OCI-LY7 (cell line): ENCODE measurements at regions not wholly inside any gene's neighbourhood (a gene's known extent, or its start where the extent isn't known, plus 50 kb on each side); places are given as distances from the start of the nearest gene placed in this dataset.
"Not testable (repeated sequence)": the region's sequence is repeated elsewhere in the genome, so short reads cannot be mapped to it uniquely, and the experiment has no call there.

Experiments
- BruUV-seq: library from RNA; stranded (reverse); fragments of 400-500 nt; replicated peaks from 2 replicates; lab custom pipeline; 2021; lab: Mats Ljungman, UMichigan
- CTCF ChIA-PET: fragments of 300-600 bp; sonication (Branson Sonifier 250); formaldehyde crosslinking; loops from one replicate; lab custom pipeline; 2022; ENCODE audit warnings: antibody characterized with exemption; ENCODE audit not compliant: unreplicated experiment; lab: Charles Lee
- POLR2A ChIA-PET: fragments of 300-600 bp; sonication (Branson Sonifier 250); formaldehyde crosslinking; loops from one replicate; lab custom pipeline; 2022; ENCODE audit warnings: antibody characterized with exemption; lab: Charles Lee
- DNase-seq: peaks from one replicate; pipeline ENCODE4 v3.0.0-alpha.2; 2015; ENCODE audit warnings: low spot score
- H2AFZ ChIP-seq: fragments of 200-600 bp; sonication (generic), shearing (Covaris generic); 2 replicates; pipeline ENCODE4 v1.6.1; 2014; ENCODE audit warnings: mild to moderate bottlenecking, antibody characterized with exemption, low read length, moderate library complexity
- H3K27ac ChIP-seq: fragments of 200-600 bp; sonication (generic); 2 replicates; pipeline ENCODE4 v1.5.1; 2014; ENCODE audit warnings: mixed run types, low read depth, mild to moderate bottlenecking, moderate library complexity, low read length, inconsistent platforms; ENCODE audit not compliant: poor library complexity, severe bottlenecking
- H3K36me3 ChIP-seq: fragments of 200-600 bp; sonication (generic); 2 replicates; pipeline ENCODE4 v1.6.1; 2014; ENCODE audit warnings: mild to moderate bottlenecking, antibody characterized with exemption, low read length, moderate library complexity, mixed read lengths; ENCODE audit not compliant: insufficient read depth
- H3K4me1 ChIP-seq: fragments of 200-600 bp; sonication (generic); 2 replicates; pipeline ENCODE4 v1.5.1; 2014; ENCODE audit warnings: mild to moderate bottlenecking, low read length; ENCODE audit not compliant: insufficient read depth, poor library complexity, severe bottlenecking
- H3K4me2 ChIP-seq: fragments of 200-600 bp; sonication (generic); 2 replicates; pipeline ENCODE4 v1.6.1; 2014; ENCODE audit warnings: mild to moderate bottlenecking, low read length
- H3K4me3 ChIP-seq: fragments of 200-600 bp; sonication (generic); 2 replicates; pipeline ENCODE4 v1.5.1; 2014; ENCODE audit warnings: mild to moderate bottlenecking, low read depth, low read length; ENCODE audit not compliant: poor library complexity, severe bottlenecking
- H3K79me2 ChIP-seq: fragments of 200-600 bp; sonication (generic); 2 replicates; pipeline ENCODE4 v1.6.1; 2016; ENCODE audit warnings: low read depth, mild to moderate bottlenecking, low read length, moderate library complexity, mixed read lengths; ENCODE audit not compliant: insufficient read depth
- H3K9me2 ChIP-seq: fragments of 200-600 bp; sonication (generic); 2 replicates; pipeline ENCODE4 v1.6.1; 2016; ENCODE audit warnings: mild to moderate bottlenecking, low read length, mixed read lengths; ENCODE audit not compliant: insufficient read depth
- H3K9me3 ChIP-seq: fragments of 200-600 bp; sonication (generic); 2 replicates; pipeline ENCODE4 v1.6.1; 2014; ENCODE audit warnings: mild to moderate bottlenecking, mixed run types, low read length, mixed read lengths
- H4K20me1 ChIP-seq: fragments of 200-600 bp; sonication (generic); 2 replicates; pipeline ENCODE4 v1.6.1; 2014; ENCODE audit warnings: mild to moderate bottlenecking, antibody characterized with exemption, low read length, moderate library complexity, mixed read lengths; ENCODE audit not compliant: insufficient read depth
- CTCF ChIP-seq: fragments of 200-600 bp; sonication (generic); conservative IDR thresholded peaks from 2 replicates; pipeline ENCODE4 v1.5.1; 2014; ENCODE audit warnings: mild to moderate bottlenecking, antibody characterized with exemption, low read length, moderate library complexity, mixed read lengths
- EZH2phosphoT487 ChIP-seq: fragments of 200-600 bp; sonication (generic); IDR thresholded peaks from 2 replicates; pipeline ENCODE4 v1.6.1; 2018; ENCODE audit warnings: low read depth, borderline replicate concordance, mild to moderate bottlenecking, mixed run types, antibody characterized with exemption, low read length, moderate library complexity, mixed read lengths
- intact Hi-C: fragments of 100-400 bp; cut with micrococcal nuclease; formaldehyde crosslinking; loops from one replicate; pipeline ENCODE4 v1.10.0; 2022; ENCODE audit not compliant: unreplicated experiment

GRCh38 chr5:159802661-159803060, 113.6 kb upstream of the ADRA1B start:
- Histone ChIP-seq H3K4me1 (no peaks in the 10 kb centered on the region), H3K9me3 (no peaks in the 10 kb centered on the region), H3K4me3 (no peak overlapping the region), H2AFZ (no peak overlapping the region), H3K79me2 (no peaks in the 10 kb centered on the region), H3K4me2 (no peak overlapping the region), H4K20me1 (no peaks in the 10 kb centered on the region), H3K9me2 (no peaks in the 10 kb centered on the region), H3K36me3 (no peaks in the 10 kb centered on the region), H3K27ac (no peak overlapping the region)
- ChIA-PET CTCF (no interaction called here), POLR2A (interaction anchor here (0.6 to 0.7 kb wide), 2 partner anchors 11 to 96 kb away, joined by 3 to 4 read pairs; no protein-coding TSS in a partner anchor)
- BruUV-seq: no TSS peak
- no peak for DNase-seq
- TF ChIP-seq CTCF (no peak), EZH2phosphoT487 (no peak)
- intact Hi-C loops: no loop called here

- ChIA-PET CTCF (no interaction called here), POLR2A (interaction anchor here (1.0 kb wide), 1 partner anchor 70 kb away, joined by 4 read pairs; no protein-coding TSS in a partner anchor)
- no peaks in the 10 kb centered on the region for H3K9me2 ChIP-seq
- intact Hi-C loops: no loop called here
- H2AFZ ChIP-seq: no peak overlapping the region
- no peaks in the 10 kb centered on the region for H3K36me3 ChIP-seq
- no peaks in the 10 kb centered on the region for H3K79me2 ChIP-seq
- H3K27ac ChIP-seq: no peak overlapping the region
- TF ChIP-seq CTCF (no peak), EZH2phosphoT487 (no peak)
- no peak overlapping the region for H3K4me2 ChIP-seq
- H4K20me1 ChIP-seq: no peaks in the 10 kb centered on the region
- H3K9me3 ChIP-seq: no peaks in the 10 kb centered on the region
- no TSS peak for BruUV-seq
- H3K4me3 ChIP-seq: no peak overlapping the region
- DNase-seq: no peak
- H3K4me1 ChIP-seq: no peaks in the 10 kb centered on the region
These were observed 112.2 kb upstream of the ADRA1B start for GRCh38 chr5:159804121-159804520.

GRCh38 chr5:159805021-159805420, 111.3 kb upstream of the ADRA1B start:
- BruUV-seq: no TSS peak
- Histone ChIP-seq H3K27ac (no peak overlapping the region), H3K4me3 (no peak overlapping the region), H2AFZ (no peak overlapping the region), H3K36me3 (no peaks in the 10 kb centered on the region), H4K20me1 (no peaks in the 10 kb centered on the region), H3K79me2 (no peaks in the 10 kb centered on the region), H3K9me3 (no peaks in the 10 kb centered on the region), H3K4me1 (no peaks in the 10 kb centered on the region), H3K9me2 (no peaks in the 10 kb centered on the region), H3K4me2 (no peak overlapping the region)
- no peak for TF ChIP-seq CTCF
- no peak for TF ChIP-seq EZH2phosphoT487
- no peak for DNase-seq
- CTCF ChIA-PET: no interaction called here
- intact Hi-C loops: no loop called here
- POLR2A ChIA-PET: interaction anchor here (1.0 kb wide), 1 partner anchor 71 kb away, joined by 4 read pairs; no protein-coding TSS in a partner anchor

GRCh38 chr5:159807135-159807534, 109.1 kb upstream of the ADRA1B start:
- BruUV-seq, H3K36me3 ChIP-seq, POLR2A ChIA-PET, CTCF ChIA-PET, H3K4me3 ChIP-seq, H3K9me3 ChIP-seq, H2AFZ ChIP-seq, DNase-seq, H3K9me2 ChIP-seq, H3K4me2 ChIP-seq, H3K4me1 ChIP-seq, intact Hi-C loops, H4K20me1 ChIP-seq, H3K27ac ChIP-seq, H3K79me2 ChIP-seq: not testable (repeated sequence)
